Heart left ventricle (tissue), 16 donors: ENCODE measurements at regions not wholly inside any gene's neighbourhood (a gene's known extent, or its start where the extent isn't known, plus 50 kb on each side); places are given as distances from the start of the nearest gene placed in this dataset.
A peak's percentile ranks its signal among the peaks of the same experiment; 100 is the strongest.

Experiments
- ATAC-seq, 4 donors: fragments of 200-7000 bp; cut with Tn5 transposase; one replicate each; pipeline ENCODE4 v1.9.1; 2020 to 2022; ENCODE audit warnings: moderate library complexity in 4 of 4, mild to moderate bottlenecking in 3 of 4, moderate number of reproducible peaks in 1 of 4
- DNase-seq, 5 donors: peaks; one replicate each; pipeline ENCODE4 v3.0.0-alpha.2; 2020
- H3K27ac ChIP-seq, 12 donors: fragments of 200-600 bp; sonication (generic) in 4 of 12; one replicate each; pipeline versions ENCODE4 v1.5.0 to v1.8.0; 2016 to 2022; ENCODE audit warnings: mild to moderate bottlenecking in 2 of 12
- H3K27me3 ChIP-seq, 9 donors: fragments of 200-600 bp; sonication (generic) in 2 of 9; one replicate each; pipeline versions ENCODE4 v1.5.1 to v1.8.0; 2016 to 2022; ENCODE audit warnings: mild to moderate bottlenecking in 3 of 9
- H3K36me3 ChIP-seq, 9 donors: fragments of 200-600 bp; sonication (generic) in 2 of 9; one replicate each; pipeline versions ENCODE4 v1.5.0 to v1.8.0; 2018 to 2022; ENCODE audit warnings: mild to moderate bottlenecking in 2 of 9
- H3K4me1 ChIP-seq, 12 donors: fragments of 200-600 bp; sonication (generic) in 4 of 12; one replicate each; pipeline versions ENCODE4 v1.5.0 to v1.8.0; 2016 to 2022; ENCODE audit warnings: mild to moderate bottlenecking in 3 of 12
- H3K4me3 ChIP-seq, 12 donors: fragments of 200-600 bp; sonication (generic) in 4 of 12; one replicate each; pipeline versions ENCODE4 v1.5.0 to v1.8.0; 2017 to 2022; ENCODE audit warnings: mild to moderate bottlenecking in 9 of 12, moderate library complexity in 4 of 12
- H3K9me3 ChIP-seq, 12 donors: fragments of 200-600 bp; sonication (generic) in 4 of 12; one replicate each; pipeline versions ENCODE4 v1.5.0 to v1.8.0; 2016 to 2022; ENCODE audit warnings: mild to moderate bottlenecking in 1 of 12
- CTCF ChIP-seq, 12 donors: fragments of 200-600 bp; sonication (generic) in 4 of 12; IDR thresholded peaks; one replicate each; pipeline versions ENCODE4 v1.5.0 to v1.8.0; 2018 to 2022; ENCODE audit warnings: antibody characterized with exemption in 12 of 12, mild to moderate bottlenecking in 5 of 12
- POLR2A ChIP-seq, 2 donors: fragments of 450-650 bp; IDR thresholded peaks; one replicate each; pipeline ENCODE4 v1.6.1; 2017; ENCODE audit warnings: antibody characterized with exemption in 2 of 2, mild to moderate bottlenecking in 2 of 2, moderate library complexity in 2 of 2
- WGBS, 4 donors: extraction: QIAGEN DNeasy Blood & Tissue Kit in 2 of 4; methylation state at CpG; one replicate each; pipeline versions ENCODE4 v1.1.5 to v1.1.7; 2013 to 2018; 5-methylcytosine and 5-hydroxymethylcytosine counted together
- intact Hi-C, 10 donors: fragments of 100-400 bp; cut with DNase I; formaldehyde crosslinking; loops; one replicate each; pipeline versions ENCODE4 v1.11.1 to v1.14.2; 2022
- donor health status: ischemic (EF 13 %, LVEDD 7.1; RV severe dilation, severe dysfunction).
- donor health status: healthy with polysubstance abuse.
- donor health status: DM: no; HTN: yes; CAD: no.
- donor health status: DM: no; HTN: no; CAD: no.
- donor health status: ischemic (EF 25% LVEDD 6.9; RV normal size, moderate dysfunction).
- donor health status: ischemic (EF 25% LVEDD 5.7; RV mildly dilated, moderate dysfunction).
- donor health status: healthy.
- donor health status: DM: yes; HTN: yes; CAD: no.
- donor health status: ischemic (EF 35%, LVEDD 5.7; RV mildly dilated, moderate dysfunction).
- donor health status: nonischemic (EF 11% LVEDD 7.7; RV severe dilation, severe dysfunction).
- donor health status: DM: yes; HTN: yes; CAD: no.
- donor health status: PGD.
- donor health status: ischemic (EF 29% LVEDD 5.4; RV normal size, mild dysfunction).
- donor health status: nonischemic (EF 23%, LVEDD 6.1; RV moderate dilation, normal function).

- DNase-seq (no peak), ATAC-seq (no peak)
- TF ChIP-seq POLR2A (IDR thresholded peaks at IDR 0.05) (no peak), CTCF (IDR thresholded peaks at IDR 0.05) (no peak)
Observed at GRCh38 chr21:27130154-27130553, 163.3 kb upstream of the ADAMTS5 start.

GRCh38 chr21:27129694-27130093, 162.8 kb upstream of the ADAMTS5 start:
- no peak for DNase-seq
- H3K36me3 ChIP-seq, result no peaks in the 10 kb centered on the region
- no peaks in the 10 kb centered on the region for H3K4me1 ChIP-seq
- intact Hi-C loops, result no loop called here
- H3K27me3 ChIP-seq, result no peaks in the 10 kb centered on the region
- no peak overlapping the region for H3K27ac ChIP-seq
- ATAC-seq, result no peak
- TF ChIP-seq POLR2A (IDR thresholded peaks at IDR 0.05), result no peak
- TF ChIP-seq CTCF (IDR thresholded peaks at IDR 0.05), result no peak
- no peak overlapping the region for H3K4me3 ChIP-seq
- H3K9me3 ChIP-seq, result no peaks in the 10 kb centered on the region

More at GRCh38 chr21:27130154-27130553, 163.3 kb upstream of the ADAMTS5 start:
- WGBS, 4 donors, result 88 to 94% (median 93%) methylated on average over 3 of the region's 3 CpGs
- Histone ChIP-seq H3K4me3 (no peak overlapping the region), H3K4me1 (no peaks in the 10 kb centered on the region), H3K36me3 (no peaks in the 10 kb centered on the region), H3K9me3 (no peaks in the 10 kb centered on the region), H3K27ac (no peak overlapping the region), H3K27me3 (no peaks in the 10 kb centered on the region)
- intact Hi-C loops, result no loop called here

- Histone ChIP-seq H3K4me3 (no peak overlapping the region), H3K27ac (no peak overlapping the region), H3K27me3 (no peaks in the 10 kb centered on the region), H3K36me3 (no peaks in the 10 kb centered on the region), H3K4me1 (no peaks in the 10 kb centered on the region), H3K9me3 (no peaks in the 10 kb centered on the region)
- intact Hi-C loops, result no loop called here
- peak in 1 of 4 donors; percentile 47 for ATAC-seq
- 62 to 84% (median 72%) methylated on average over 1 of the region's 1 CpG for WGBS, 4 donors
- TF ChIP-seq POLR2A (IDR thresholded peaks at IDR 0.05) (no peak), CTCF (IDR thresholded peaks at IDR 0.05) (no peak)
- no peak for DNase-seq
Observed at GRCh38 chr21:27129215-27129614, 162.3 kb upstream of the ADAMTS5 start.

GRCh38 chr21:27126140-27126539, 159.3 kb upstream of the ADAMTS5 start:
- no peak for ATAC-seq
- Histone ChIP-seq H3K27ac (no peak overlapping the region), H3K36me3 (no peaks in the 10 kb centered on the region), H3K4me1 (no peaks in the 10 kb centered on the region), H3K4me3 (no peak overlapping the region), H3K9me3 (no peaks in the 10 kb centered on the region), H3K27me3 (no peaks in the 10 kb centered on the region)
- intact Hi-C loops, result no loop called here
- 54 to 55% (median 55%) methylated on average over 4 of the region's 4 CpGs for WGBS, 4 donors
- no peak for DNase-seq
- TF ChIP-seq POLR2A (IDR thresholded peaks at IDR 0.05) (no peak), CTCF (IDR thresholded peaks at IDR 0.05) (no peak)
